ENCODE measurements at regions not wholly inside any gene's neighbourhood (a gene's known extent, or its start where the extent isn't known, plus 50 kb on each side); places are given as distances from the start of the nearest gene placed in this dataset.

- DNase-seq: no peak
- Histone ChIP-seq H3K27ac (no peak overlapping the region), H3K9me3 (ENCODE audit: low read depth) (no peaks in the 10 kb centered on the region), H3K4me3 (no peak overlapping the region), H3K9me2 (ENCODE audit: insufficient read depth) (no peaks in the 10 kb centered on the region), H3K27me3 (replicated peaks; ENCODE audit: insufficient read depth) (no peaks in the 10 kb centered on the region), H3K4me2 (ENCODE audit: unreplicated experiment) (no peak overlapping the region), H3K79me2 (ENCODE audit: insufficient read depth) (peaks cover 56% of the 10 kb centered on the region), H3K9ac (no peak overlapping the region), H3F3A (ENCODE audit: insufficient read depth) (no peaks in the 10 kb centered on the region), H4K20me1 (ENCODE audit: insufficient read depth) (no peaks in the 10 kb centered on the region; the same call in 1 of the 2 replicates), H3K36me3 (ENCODE audit: low read depth) (peaks cover 3% of the 10 kb centered on the region; the same call in 1 of the 2 replicates), H2AFZ (no peak overlapping the region), H3K4me1 (ENCODE audit: insufficient read depth) (peaks cover 4% of the 10 kb centered on the region; the same call in 1 of the 2 replicates)
- TF ChIP-seq EZH2 (IDR thresholded peaks at IDR 0.05; ENCODE audit: insufficient read depth, poor library complexity, severe bottlenecking) (no peak), EZH2phosphoT487 (IDR thresholded peaks at IDR 0.05; ENCODE audit: insufficient read depth, low read depth) (no peak)
- 76 to 85% methylated on average over 24 to 28 of the region's 29 CpGs for WGBS, 2 experiments (ENCODE audit: low coverage in 1 of 2, low lambda C conversion rate in 2 of 2, missing lambda C conversion rate in 2 of 2)
- in situ Hi-C loops (cut with MboI): no loop called here
These were observed 50.0 kb downstream of the PTPRS start for GRCh38 chr19:5290336-5291262.

GRCh38 chr19:5289060-5289990 is 51.3 kb downstream of the PTPRS start:
- no peak overlapping the region for H3K4me3 ChIP-seq
- H3K27ac ChIP-seq: no peak overlapping the region
- H4K20me1 ChIP-seq (ENCODE audit: insufficient read depth): no peaks in the 10 kb centered on the region; the same call in 1 of the 2 replicates
- peaks cover 56% of the 10 kb centered on the region for H3K79me2 ChIP-seq (ENCODE audit: insufficient read depth)
- no peaks in the 10 kb centered on the region for H3F3A ChIP-seq (ENCODE audit: insufficient read depth)
- no peaks in the 10 kb centered on the region for H3K27me3 ChIP-seq (replicated peaks; ENCODE audit: insufficient read depth)
- no peak for DNase-seq
- H3K36me3 ChIP-seq (ENCODE audit: low read depth): peaks cover 11% of the 10 kb centered on the region; the same call in 1 of the 2 replicates
- no peaks in the 10 kb centered on the region for H3K9me3 ChIP-seq (ENCODE audit: low read depth)
- no peaks in the 10 kb centered on the region for H3K9me2 ChIP-seq (ENCODE audit: insufficient read depth)
- H2AFZ ChIP-seq: no peak overlapping the region
- in situ Hi-C loops (cut with MboI): no loop called here
- TF ChIP-seq EZH2phosphoT487 (IDR thresholded peaks at IDR 0.05; ENCODE audit: insufficient read depth, low read depth) (no peak), EZH2 (IDR thresholded peaks at IDR 0.05; ENCODE audit: insufficient read depth, poor library complexity, severe bottlenecking) (no peak)
- H3K4me2 ChIP-seq (ENCODE audit: unreplicated experiment): no peak overlapping the region
- peaks cover 4% of the 10 kb centered on the region; the same call in 1 of the 2 replicates for H3K4me1 ChIP-seq (ENCODE audit: insufficient read depth)
- 83 to 90% methylated on average over 13 to 18 of the region's 18 CpGs for WGBS, 2 experiments (ENCODE audit: low coverage in 1 of 2, low lambda C conversion rate in 2 of 2, missing lambda C conversion rate in 2 of 2)
- no peak overlapping the region for H3K9ac ChIP-seq

DNA sequence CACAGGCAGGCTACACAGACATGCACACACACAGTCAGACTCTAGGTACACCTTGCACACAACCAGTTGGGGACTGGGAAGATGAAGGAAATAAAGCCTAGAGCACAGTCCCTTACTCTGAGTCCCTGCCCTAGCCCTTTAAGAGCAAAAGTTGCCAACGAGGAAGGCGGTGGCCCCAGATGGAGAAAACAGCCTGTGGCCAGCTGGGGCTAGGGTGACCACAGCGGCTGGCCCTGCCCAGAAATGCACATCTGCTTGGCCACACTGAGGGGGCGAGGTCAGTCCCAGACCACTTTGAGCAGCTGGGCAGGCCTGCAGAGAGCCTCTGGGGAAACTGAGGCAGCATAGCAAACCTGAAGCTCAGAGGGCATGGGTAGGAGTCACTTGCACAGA is 52.3 kb downstream of the PTPRS start:
- 46 to 51% methylated on average over 4 of the region's 4 CpGs for WGBS, 2 experiments (ENCODE audit: low coverage in 1 of 2, low lambda C conversion rate in 2 of 2, missing lambda C conversion rate in 2 of 2)
- no peak overlapping the region for H2AFZ ChIP-seq
- peaks cover 11% of the 10 kb centered on the region; the same call in 1 of the 2 replicates for H3K36me3 ChIP-seq (ENCODE audit: low read depth)
- H3K9me3 ChIP-seq (ENCODE audit: low read depth): no peaks in the 10 kb centered on the region
- no peak overlapping the region for H3K27ac ChIP-seq
- TF ChIP-seq EZH2 (IDR thresholded peaks at IDR 0.05; ENCODE audit: insufficient read depth, poor library complexity, severe bottlenecking): no peak
- TF ChIP-seq EZH2phosphoT487 (IDR thresholded peaks at IDR 0.05; ENCODE audit: insufficient read depth, low read depth): no peak
- H3K27me3 ChIP-seq (replicated peaks; ENCODE audit: insufficient read depth): no peaks in the 10 kb centered on the region
- peaks cover 56% of the 10 kb centered on the region for H3K79me2 ChIP-seq (ENCODE audit: insufficient read depth)
- no peaks in the 10 kb centered on the region; the same call in 1 of the 2 replicates for H4K20me1 ChIP-seq (ENCODE audit: insufficient read depth)
- no peaks in the 10 kb centered on the region for H3K9me2 ChIP-seq (ENCODE audit: insufficient read depth)
- H3F3A ChIP-seq (ENCODE audit: insufficient read depth): no peaks in the 10 kb centered on the region
- no peak overlapping the region for H3K4me3 ChIP-seq
- peak; percentile 21 for DNase-seq
- H3K9ac ChIP-seq: no peak overlapping the region
- H3K4me1 ChIP-seq (ENCODE audit: insufficient read depth): peaks cover 4% of the 10 kb centered on the region; the same call in 1 of the 2 replicates
- H3K4me2 ChIP-seq (ENCODE audit: unreplicated experiment): no peak overlapping the region
- in situ Hi-C loops (cut with MboI): no loop called here

- Histone ChIP-seq H3K36me3 (ENCODE audit: low read depth) (peaks cover 11% of the 10 kb centered on the region; the same call in 1 of the 2 replicates), H3K9me3 (ENCODE audit: low read depth) (no peaks in the 10 kb centered on the region), H3F3A (ENCODE audit: insufficient read depth) (no peaks in the 10 kb centered on the region), H3K4me1 (ENCODE audit: insufficient read depth) (peaks cover 2% of the 10 kb centered on the region; the same call in 1 of the 2 replicates), H3K9me2 (ENCODE audit: insufficient read depth) (no peaks in the 10 kb centered on the region), H2AFZ (no peak overlapping the region), H3K27me3 (replicated peaks; ENCODE audit: insufficient read depth) (no peaks in the 10 kb centered on the region), H3K27ac (no peak overlapping the region), H3K4me3 (no peak overlapping the region), H3K9ac (no peak overlapping the region), H4K20me1 (ENCODE audit: insufficient read depth) (no peaks in the 10 kb centered on the region; the same call in 1 of the 2 replicates), H3K79me2 (ENCODE audit: insufficient read depth) (peaks cover 51% of the 10 kb centered on the region), H3K4me2 (ENCODE audit: unreplicated experiment) (no peak overlapping the region)
- TF ChIP-seq EZH2phosphoT487 (IDR thresholded peaks at IDR 0.05; ENCODE audit: insufficient read depth, low read depth) (no peak), EZH2 (IDR thresholded peaks at IDR 0.05; ENCODE audit: insufficient read depth, poor library complexity, severe bottlenecking) (no peak)
- in situ Hi-C loops (cut with MboI): no loop called here
- DNase-seq: no peak
- 81 to 82% methylated on average over 5 of the region's 5 CpGs for WGBS, 2 experiments (ENCODE audit: low coverage in 1 of 2, low lambda C conversion rate in 2 of 2, missing lambda C conversion rate in 2 of 2)
These were observed 53.5 kb downstream of the PTPRS start for GRCh38 chr19:5287066-5287465.
